ENCODE measurements at regions not wholly inside any gene's neighbourhood (a gene's known extent, or its start where the extent isn't known, plus 50 kb on each side); places are given as distances from the start of the nearest gene placed in this dataset.

DNA sequence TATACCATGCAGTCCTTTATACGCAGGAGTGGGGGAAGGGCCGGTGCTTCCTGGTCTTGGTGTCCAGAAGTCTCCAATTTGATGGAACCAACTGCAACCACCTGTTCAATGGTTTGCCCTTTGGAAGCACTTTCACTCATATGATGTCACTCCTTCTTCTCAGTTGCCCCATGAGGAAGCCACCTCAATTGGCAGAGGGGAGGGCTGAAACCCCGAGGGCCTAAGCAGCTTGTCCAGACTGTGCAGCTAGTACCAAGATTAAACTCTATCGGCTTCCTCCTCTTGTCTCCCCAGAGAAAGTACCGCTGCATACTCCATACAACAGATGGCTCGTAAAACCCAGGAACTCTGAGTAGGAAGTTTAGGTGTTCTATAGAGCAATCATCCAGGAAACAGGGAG, 789.4 kb downstream of the TYW1 start:
- H2BK5ac ChIP-seq (ENCODE audit: low read length), result no peak overlapping the region
- no peak overlapping the region for H2BK120ac ChIP-seq (ENCODE audit: low read depth, low read length)
- H3K4me1 ChIP-seq (ENCODE audit: control insufficient read depth, low read depth, low read length), result no peaks in the 10 kb centered on the region
- no peaks in the 10 kb centered on the region for H3K79me2 ChIP-seq (ENCODE audit: control insufficient read depth, insufficient read depth, low read length)
- no peaks in the 10 kb centered on the region for H3K79me1 ChIP-seq (ENCODE audit: low read length)
- H2AK5ac ChIP-seq (ENCODE audit: low read length), result no peak overlapping the region
- no peaks in the 10 kb centered on the region for H3K27me3 ChIP-seq (ENCODE audit: insufficient read depth, low read length, poor library complexity)
- no peak overlapping the region for H3K9ac ChIP-seq (ENCODE audit: low read length)
- H3K36me3 ChIP-seq (ENCODE audit: control insufficient read depth, insufficient read depth, low read length), result no peaks in the 10 kb centered on the region
- no peak overlapping the region for H3K4ac ChIP-seq (ENCODE audit: low read depth, low read length)
- no peak overlapping the region for H4K5ac ChIP-seq (ENCODE audit: low read length)
- no peak for DNase-seq
- no peak overlapping the region for H3K27ac ChIP-seq (ENCODE audit: low read depth, low read length)
- H3K4me2 ChIP-seq (ENCODE audit: low read length), result no peak overlapping the region
- no peak overlapping the region for H2BK15ac ChIP-seq (replicated peaks; ENCODE audit: low read depth)
- H4K8ac ChIP-seq (ENCODE audit: low read depth, low read length), result no peak overlapping the region
- no peak overlapping the region for H3K4me3 ChIP-seq (ENCODE audit: low read length)
- H3K56ac ChIP-seq (ENCODE audit: low read length), result no peak overlapping the region
- H3K18ac ChIP-seq (ENCODE audit: low read length), result no peak overlapping the region
- H3K23ac ChIP-seq (ENCODE audit: low read length), result no peak overlapping the region
- no CpG with 5 or more reads among the region's 6 CpGs for WGBS (ENCODE audit: extremely low coverage, insufficient coverage, low lambda C conversion rate)

DNA sequence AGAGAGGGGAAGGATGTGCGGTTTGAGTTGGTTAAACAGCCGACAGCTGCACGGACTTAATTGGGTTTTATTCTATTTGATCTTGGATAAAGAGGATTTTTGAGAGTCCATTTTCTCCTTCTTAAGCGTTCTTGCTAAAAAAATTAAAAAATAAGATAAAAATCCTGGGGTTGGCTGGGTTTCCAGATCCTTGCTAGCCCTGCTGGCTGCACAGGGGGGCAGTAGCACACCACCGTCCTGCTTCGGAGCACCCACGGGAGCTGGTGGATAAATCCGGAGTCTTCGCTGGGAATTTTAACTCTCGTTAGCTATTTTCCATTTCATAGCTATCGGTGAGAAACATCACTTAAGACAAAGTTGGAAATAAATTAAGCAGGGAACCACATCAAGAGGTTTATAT, 792.0 kb downstream of the TYW1 start:
- no peaks in the 10 kb centered on the region for H3K36me3 ChIP-seq (ENCODE audit: control insufficient read depth, insufficient read depth, low read length)
- H3K4me2 ChIP-seq (ENCODE audit: low read length), result no peak overlapping the region
- no peak for DNase-seq
- H4K8ac ChIP-seq (ENCODE audit: low read depth, low read length), result no peak overlapping the region
- H2BK5ac ChIP-seq (ENCODE audit: low read length), result no peak overlapping the region
- no peak overlapping the region for H2BK15ac ChIP-seq (replicated peaks; ENCODE audit: low read depth)
- no peak overlapping the region for H3K4me3 ChIP-seq (ENCODE audit: low read length)
- no peak overlapping the region for H3K9ac ChIP-seq (ENCODE audit: low read length)
- no peaks in the 10 kb centered on the region for H3K4me1 ChIP-seq (ENCODE audit: control insufficient read depth, low read depth, low read length)
- H2BK120ac ChIP-seq (ENCODE audit: low read depth, low read length), result no peak overlapping the region
- H3K27ac ChIP-seq (ENCODE audit: low read depth, low read length), result no peak overlapping the region
- no peak overlapping the region for H3K23ac ChIP-seq (ENCODE audit: low read length)
- no peaks in the 10 kb centered on the region for H3K79me1 ChIP-seq (ENCODE audit: low read length)
- no peak overlapping the region for H3K18ac ChIP-seq (ENCODE audit: low read length)
- no CpG with 5 or more reads among the region's 11 CpGs for WGBS (ENCODE audit: extremely low coverage, insufficient coverage, low lambda C conversion rate)
- H3K56ac ChIP-seq (ENCODE audit: low read length), result no peak overlapping the region
- H2AK5ac ChIP-seq (ENCODE audit: low read length), result no peak overlapping the region
- H4K5ac ChIP-seq (ENCODE audit: low read length), result no peak overlapping the region
- no peak overlapping the region for H3K4ac ChIP-seq (ENCODE audit: low read depth, low read length)
- H3K27me3 ChIP-seq (ENCODE audit: insufficient read depth, low read length, poor library complexity), result no peaks in the 10 kb centered on the region
- no peaks in the 10 kb centered on the region for H3K79me2 ChIP-seq (ENCODE audit: control insufficient read depth, insufficient read depth, low read length)

DNA sequence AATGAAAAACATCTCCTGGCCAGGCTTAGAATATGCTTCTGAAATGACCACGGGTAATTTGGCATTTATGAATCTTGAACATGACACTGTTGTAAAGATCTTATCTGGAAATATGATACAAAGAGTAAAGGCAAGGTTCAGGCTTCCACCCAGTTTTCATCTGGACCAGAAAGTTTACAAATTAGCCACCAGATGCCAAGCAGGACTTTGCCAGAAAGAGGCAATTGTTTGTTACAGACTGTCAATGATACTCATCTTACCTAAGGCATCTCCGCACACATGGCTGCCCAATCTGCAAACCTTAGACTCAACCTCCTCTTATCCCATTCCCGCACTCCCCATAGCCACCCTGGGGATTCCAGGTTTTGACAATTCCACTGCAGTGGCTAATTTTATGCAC, 795.3 kb downstream of the TYW1 start:
- whole genome bisulfite sequencing (ENCODE audit: extremely low coverage, insufficient coverage, low lambda C conversion rate), result no CpG with 5 or more reads among the region's 3 CpGs
- H3K27ac ChIP-seq (ENCODE audit: low read depth, low read length), result no peak overlapping the region
- H3K18ac ChIP-seq (ENCODE audit: low read length), result no peak overlapping the region
- H4K5ac ChIP-seq (ENCODE audit: low read length), result no peak overlapping the region
- H3K36me3 ChIP-seq (ENCODE audit: control insufficient read depth, insufficient read depth, low read length), result no peaks in the 10 kb centered on the region
- H3K4me2 ChIP-seq (ENCODE audit: low read length), result no peak overlapping the region
- H3K79me2 ChIP-seq (ENCODE audit: control insufficient read depth, insufficient read depth, low read length), result no peaks in the 10 kb centered on the region
- no peak overlapping the region for H3K4ac ChIP-seq (ENCODE audit: low read depth, low read length)
- no peak overlapping the region for H2BK15ac ChIP-seq (replicated peaks; ENCODE audit: low read depth)
- no peak overlapping the region for H3K23ac ChIP-seq (ENCODE audit: low read length)
- no peak overlapping the region for H4K8ac ChIP-seq (ENCODE audit: low read depth, low read length)
- no peaks in the 10 kb centered on the region for H3K27me3 ChIP-seq (ENCODE audit: insufficient read depth, low read length, poor library complexity)
- H2BK120ac ChIP-seq (ENCODE audit: low read depth, low read length), result no peak overlapping the region
- H3K79me1 ChIP-seq (ENCODE audit: low read length), result no peaks in the 10 kb centered on the region
- no peak overlapping the region for H3K56ac ChIP-seq (ENCODE audit: low read length)
- no peak overlapping the region for H3K4me3 ChIP-seq (ENCODE audit: low read length)
- no peak overlapping the region for H3K9ac ChIP-seq (ENCODE audit: low read length)
- no peak overlapping the region for H2BK5ac ChIP-seq (ENCODE audit: low read length)
- H3K4me1 ChIP-seq (ENCODE audit: control insufficient read depth, low read depth, low read length), result no peaks in the 10 kb centered on the region
- no peak for DNase-seq
- H2AK5ac ChIP-seq (ENCODE audit: low read length), result no peak overlapping the region

DNA sequence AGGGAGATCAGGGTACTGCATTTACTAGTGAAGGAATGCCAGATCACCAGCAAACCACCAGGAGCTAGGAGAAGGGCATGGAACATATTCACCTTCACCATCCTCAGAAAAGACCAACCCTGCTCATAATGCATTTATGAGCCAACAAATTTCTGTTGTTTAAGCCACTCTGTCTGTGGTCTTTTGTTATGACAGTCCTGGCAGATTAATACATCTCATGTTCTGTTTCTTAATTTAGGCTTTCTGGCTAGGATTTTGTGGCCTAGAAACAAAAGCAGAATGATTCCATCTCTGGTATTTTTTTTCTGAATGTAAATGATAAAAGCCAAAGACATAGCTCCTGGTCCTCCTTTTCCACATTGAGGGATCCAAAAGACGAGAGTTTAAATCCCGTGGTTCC, 797.9 kb downstream of the TYW1 start:
- no CpG with 5 or more reads among the region's 2 CpGs for WGBS (ENCODE audit: extremely low coverage, insufficient coverage, low lambda C conversion rate)
- Histone ChIP-seq H3K4me2 (ENCODE audit: low read length) (no peak overlapping the region), H2BK15ac (replicated peaks; ENCODE audit: low read depth) (no peak overlapping the region), H4K8ac (ENCODE audit: low read depth, low read length) (no peak overlapping the region), H3K18ac (ENCODE audit: low read length) (no peak overlapping the region), H2BK120ac (ENCODE audit: low read depth, low read length) (no peak overlapping the region), H4K5ac (ENCODE audit: low read length) (no peak overlapping the region), H3K56ac (ENCODE audit: low read length) (no peak overlapping the region), H3K4ac (ENCODE audit: low read depth, low read length) (no peak overlapping the region), H3K4me1 (ENCODE audit: control insufficient read depth, low read depth, low read length) (no peaks in the 10 kb centered on the region), H2BK5ac (ENCODE audit: low read length) (no peak overlapping the region), H3K27ac (ENCODE audit: low read depth, low read length) (no peak overlapping the region), H3K79me1 (ENCODE audit: low read length) (no peaks in the 10 kb centered on the region), H3K27me3 (ENCODE audit: insufficient read depth, low read length, poor library complexity) (no peaks in the 10 kb centered on the region), H3K9ac (ENCODE audit: low read length) (no peak overlapping the region), H3K79me2 (ENCODE audit: control insufficient read depth, insufficient read depth, low read length) (no peaks in the 10 kb centered on the region), H3K4me3 (ENCODE audit: low read length) (no peak overlapping the region), H3K23ac (ENCODE audit: low read length) (no peak overlapping the region), H3K36me3 (ENCODE audit: control insufficient read depth, insufficient read depth, low read length) (no peaks in the 10 kb centered on the region), H2AK5ac (ENCODE audit: low read length) (no peak overlapping the region)
- no peak for DNase-seq

DNA sequence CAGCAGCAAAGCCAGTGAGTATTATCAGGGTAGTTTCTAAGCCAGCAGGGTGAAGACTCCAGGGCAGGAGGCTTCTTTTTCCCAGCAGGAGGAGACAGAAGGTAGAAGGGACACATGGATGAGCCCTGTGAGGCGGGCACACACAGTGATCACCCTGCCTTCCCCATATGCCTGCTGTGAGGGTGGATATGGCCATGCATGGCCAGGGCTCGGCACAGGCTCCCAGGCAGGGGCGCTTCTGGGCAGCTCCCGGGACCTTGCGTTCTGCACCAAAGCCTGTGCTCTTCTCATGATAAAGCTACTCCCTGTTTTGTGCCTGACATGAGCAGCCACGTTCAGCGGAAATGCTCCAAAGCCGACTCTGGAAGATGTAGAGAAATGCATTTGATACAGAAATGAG, 807.2 kb downstream of the TYW1 start:
- no peak for DNase-seq
- no peak overlapping the region for H3K23ac ChIP-seq (ENCODE audit: low read length)
- H3K79me2 ChIP-seq (ENCODE audit: control insufficient read depth, insufficient read depth, low read length), result no peaks in the 10 kb centered on the region
- WGBS (ENCODE audit: extremely low coverage, insufficient coverage, low lambda C conversion rate), result no CpG with 5 or more reads among the region's 8 CpGs
- no peak overlapping the region for H3K27ac ChIP-seq (ENCODE audit: low read depth, low read length)
- H4K5ac ChIP-seq (ENCODE audit: low read length), result no peak overlapping the region
- H3K9ac ChIP-seq (ENCODE audit: low read length), result no peak overlapping the region
- H2BK5ac ChIP-seq (ENCODE audit: low read length), result no peak overlapping the region
- H3K56ac ChIP-seq (ENCODE audit: low read length), result no peak overlapping the region
- no peak overlapping the region for H2BK15ac ChIP-seq (replicated peaks; ENCODE audit: low read depth)
- no peak overlapping the region for H2BK120ac ChIP-seq (ENCODE audit: low read depth, low read length)
- no peak overlapping the region for H3K4me2 ChIP-seq (ENCODE audit: low read length)
- H3K18ac ChIP-seq (ENCODE audit: low read length), result no peak overlapping the region
- no peak overlapping the region for H4K8ac ChIP-seq (ENCODE audit: low read depth, low read length)
- H3K4me3 ChIP-seq (ENCODE audit: low read length), result no peak overlapping the region
- H3K4me1 ChIP-seq (ENCODE audit: control insufficient read depth, low read depth, low read length), result no peaks in the 10 kb centered on the region
- no peaks in the 10 kb centered on the region for H3K36me3 ChIP-seq (ENCODE audit: control insufficient read depth, insufficient read depth, low read length)
- H3K4ac ChIP-seq (ENCODE audit: low read depth, low read length), result no peak overlapping the region
- no peaks in the 10 kb centered on the region for H3K27me3 ChIP-seq (ENCODE audit: insufficient read depth, low read length, poor library complexity)
- H3K79me1 ChIP-seq (ENCODE audit: low read length), result no peaks in the 10 kb centered on the region
- no peak overlapping the region for H2AK5ac ChIP-seq (ENCODE audit: low read length)

DNA sequence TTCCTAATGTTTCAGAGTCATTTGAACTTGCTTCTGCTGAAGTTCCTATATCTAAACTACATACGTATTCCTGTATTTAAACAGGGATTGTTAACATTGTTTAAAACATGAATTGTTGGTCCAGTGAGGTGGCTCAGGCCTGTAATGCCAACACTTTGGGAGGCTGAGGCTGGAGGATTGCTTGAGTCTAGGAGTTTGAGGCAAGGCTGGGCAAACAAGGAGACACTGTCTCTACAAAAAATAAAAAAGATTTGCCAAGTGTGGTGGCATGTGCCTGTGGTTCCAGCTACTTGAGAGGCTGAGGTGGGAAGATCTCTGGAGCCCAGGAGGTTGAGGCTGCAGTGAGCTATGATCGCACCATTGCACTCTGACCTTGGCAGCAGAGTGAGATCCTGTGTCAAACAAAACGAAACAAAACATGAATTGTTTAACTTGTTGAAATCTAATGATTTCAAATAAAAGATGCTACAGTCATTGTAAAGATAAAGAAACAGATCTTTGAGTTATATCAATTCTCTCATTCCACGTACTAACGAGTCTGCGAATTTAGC, 809.4 kb downstream of the TYW1 start:
- H3K9ac ChIP-seq (ENCODE audit: low read length), result no peak overlapping the region
- no peak for DNase-seq
- WGBS (ENCODE audit: extremely low coverage, insufficient coverage, low lambda C conversion rate), result no CpG with 5 or more reads among the region's 6 CpGs

More for the DNA sequence above, 809.4 kb downstream of the TYW1 start:
- H3K4me1 ChIP-seq (ENCODE audit: control insufficient read depth, low read depth, low read length), result no peaks in the 10 kb centered on the region
- no peaks in the 10 kb centered on the region for H3K79me2 ChIP-seq (ENCODE audit: control insufficient read depth, insufficient read depth, low read length)
- H3K56ac ChIP-seq (ENCODE audit: low read length), result no peak overlapping the region
- no peak overlapping the region for H4K5ac ChIP-seq (ENCODE audit: low read length)
- H2BK5ac ChIP-seq (ENCODE audit: low read length), result no peak overlapping the region
- H2BK15ac ChIP-seq (replicated peaks; ENCODE audit: low read depth), result no peak overlapping the region
- H2AK5ac ChIP-seq (ENCODE audit: low read length), result no peak overlapping the region
- H3K23ac ChIP-seq (ENCODE audit: low read length), result no peak overlapping the region
- H3K27ac ChIP-seq (ENCODE audit: low read depth, low read length), result no peak overlapping the region
- H3K36me3 ChIP-seq (ENCODE audit: control insufficient read depth, insufficient read depth, low read length), result no peaks in the 10 kb centered on the region
- H4K8ac ChIP-seq (ENCODE audit: low read depth, low read length), result no peak overlapping the region
- no peak overlapping the region for H3K4me3 ChIP-seq (ENCODE audit: low read length)
- H3K4me2 ChIP-seq (ENCODE audit: low read length), result no peak overlapping the region
- no peak overlapping the region for H3K18ac ChIP-seq (ENCODE audit: low read length)
- H3K79me1 ChIP-seq (ENCODE audit: low read length), result no peaks in the 10 kb centered on the region
- H2BK120ac ChIP-seq (ENCODE audit: low read depth, low read length), result no peak overlapping the region
- no peak overlapping the region for H3K4ac ChIP-seq (ENCODE audit: low read depth, low read length)
- no peaks in the 10 kb centered on the region for H3K27me3 ChIP-seq (ENCODE audit: insufficient read depth, low read length, poor library complexity)
